ENCODE measurements at regions not wholly inside any gene's neighbourhood (a gene's known extent, or its start where the extent isn't known, plus 50 kb on each side); places are given as distances from the start of the nearest gene placed in this dataset.

GRCh38 chr11:82533628-82534327 is 199.9 kb downstream of the FAM181B start:
- TF ChIP-seq CTCF (IDR thresholded peaks at IDR 0.05) (no peak), POLR2A (IDR thresholded peaks at IDR 0.05) (no peak)

Measured in sigmoid colon (tissue), 3 donors.